ENCODE measurements at regions not wholly inside any gene's neighbourhood (a gene's known extent, or its start where the extent isn't known, plus 50 kb on each side); places are given as distances from the start of the nearest gene placed in this dataset.

- TF ChIP-seq, protein P1, sequence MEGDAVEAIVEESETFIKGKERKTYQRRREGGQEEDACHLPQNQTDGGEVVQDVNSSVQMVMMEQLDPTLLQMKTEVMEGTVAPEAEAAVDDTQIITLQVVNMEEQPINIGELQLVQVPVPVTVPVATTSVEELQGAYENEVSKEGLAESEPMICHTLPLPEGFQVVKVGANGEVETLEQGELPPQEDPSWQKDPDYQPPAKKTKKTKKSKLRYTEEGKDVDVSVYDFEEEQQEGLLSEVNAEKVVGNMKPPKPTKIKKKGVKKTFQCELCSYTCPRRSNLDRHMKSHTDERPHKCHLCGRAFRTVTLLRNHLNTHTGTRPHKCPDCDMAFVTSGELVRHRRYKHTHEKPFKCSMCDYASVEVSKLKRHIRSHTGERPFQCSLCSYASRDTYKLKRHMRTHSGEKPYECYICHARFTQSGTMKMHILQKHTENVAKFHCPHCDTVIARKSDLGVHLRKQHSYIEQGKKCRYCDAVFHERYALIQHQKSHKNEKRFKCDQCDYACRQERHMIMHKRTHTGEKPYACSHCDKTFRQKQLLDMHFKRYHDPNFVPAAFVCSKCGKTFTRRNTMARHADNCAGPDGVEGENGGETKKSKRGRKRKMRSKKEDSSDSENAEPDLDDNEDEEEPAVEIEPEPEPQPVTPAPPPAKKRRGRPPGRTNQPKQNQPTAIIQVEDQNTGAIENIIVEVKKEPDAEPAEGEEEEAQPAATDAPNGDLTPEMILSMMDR (IDR thresholded peaks at IDR 0.05), result no peak
- no peak for TF ChIP-seq POLR2A (IDR thresholded peaks at IDR 0.05)
- TF ChIP-seq POLR2AphosphoS5 (IDR thresholded peaks at IDR 0.05), result no peak
- no peak for TF ChIP-seq EP300 (IDR thresholded peaks at IDR 0.05)
Measured at GRCh38 chr7:84642611-84643010, 448.0 kb upstream of the SEMA3A start.
